ENCODE measurements at regions not wholly inside any gene's neighbourhood (a gene's known extent, or its start where the extent isn't known, plus 50 kb on each side); places are given as distances from the start of the nearest gene placed in this dataset.

DNA sequence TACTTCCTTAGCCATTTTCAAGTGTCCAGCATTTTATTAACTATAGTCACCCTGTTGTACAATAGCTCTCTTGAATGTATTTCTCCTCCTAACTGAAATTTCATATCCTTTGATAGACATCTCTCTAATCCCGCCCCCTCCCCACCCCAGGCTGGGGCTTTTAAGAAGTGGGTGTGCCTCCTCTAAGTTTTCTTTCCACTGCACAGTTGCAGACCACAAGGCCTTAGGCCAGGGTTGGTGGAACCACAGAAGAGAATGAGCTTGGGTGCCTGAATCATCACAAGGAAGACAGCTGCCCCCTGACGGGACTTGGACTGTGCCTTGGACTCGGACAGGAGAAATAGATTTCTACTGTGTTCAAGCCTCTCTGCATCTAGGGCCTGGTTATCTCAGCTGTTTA lies 193.4 kb downstream of the HAUS1 start:
- no peak for DNase-seq

DNA sequence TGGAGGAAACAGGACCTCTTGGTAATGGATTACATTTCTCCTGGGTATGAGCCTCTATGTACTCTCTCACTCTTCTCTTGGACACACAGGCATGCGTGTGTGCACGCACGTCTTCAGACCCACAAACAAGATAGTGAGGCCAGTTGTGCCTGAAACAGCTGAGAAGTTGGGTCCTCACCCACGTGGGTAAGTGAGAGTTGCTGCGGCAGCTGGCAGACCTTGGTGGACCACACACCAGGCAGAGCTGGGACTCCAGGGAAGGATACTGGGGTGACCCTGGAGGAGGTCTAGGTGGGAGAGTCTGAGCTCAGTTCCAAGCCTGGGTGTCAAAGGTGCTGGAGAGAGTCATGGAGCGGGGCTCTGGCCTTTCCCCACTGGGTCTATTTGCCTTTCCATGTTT lies 194.3 kb downstream of the HAUS1 start:
- no peak for DNase-seq

DNA sequence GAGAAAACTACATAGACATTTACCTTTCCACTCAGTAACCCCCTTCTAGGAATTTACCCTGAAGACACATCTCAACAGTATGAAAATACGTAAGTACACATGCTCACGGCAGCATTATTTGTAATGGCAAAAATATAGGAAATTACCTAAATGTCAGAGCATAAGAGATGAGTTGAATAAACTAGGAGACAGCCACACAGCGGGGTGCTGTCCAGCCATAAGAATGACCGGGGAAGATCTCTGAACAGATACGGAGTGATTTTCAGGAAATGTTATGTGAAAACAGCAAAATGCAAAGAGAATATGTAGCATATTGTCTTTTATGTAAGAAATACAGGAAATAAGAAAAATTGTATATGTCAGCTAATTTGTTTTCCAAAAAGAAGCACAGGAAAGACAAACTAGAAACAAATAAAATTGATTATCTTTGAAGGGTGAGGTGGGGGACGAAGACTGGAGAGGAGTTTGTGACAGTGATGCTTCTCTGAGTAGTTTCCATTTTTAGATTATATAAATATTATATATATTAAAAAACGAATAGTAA lies 195.4 kb downstream of the HAUS1 start:
- no peak for DNase-seq

DNA sequence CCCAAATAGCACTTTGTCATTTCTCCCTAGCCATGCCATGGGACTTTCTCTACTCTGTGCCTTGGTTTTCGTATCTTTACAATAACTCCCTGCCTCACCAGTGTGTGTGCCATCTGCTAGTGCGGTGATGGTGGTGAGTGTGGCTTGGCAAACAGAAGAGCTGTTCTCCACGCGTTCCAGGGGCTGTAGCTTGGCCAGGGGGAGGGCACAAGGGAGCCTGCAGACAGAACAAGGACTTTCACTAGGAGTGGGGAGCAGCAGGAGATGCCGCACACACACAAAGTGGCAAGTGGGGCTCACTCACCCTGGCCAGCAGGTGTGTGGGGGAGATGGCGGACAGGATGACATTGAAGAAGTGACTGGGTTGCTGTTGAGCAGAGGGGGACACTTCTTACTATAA lies 196.9 kb downstream of the HAUS1 start:
- DNase-seq, result no peak

DNA sequence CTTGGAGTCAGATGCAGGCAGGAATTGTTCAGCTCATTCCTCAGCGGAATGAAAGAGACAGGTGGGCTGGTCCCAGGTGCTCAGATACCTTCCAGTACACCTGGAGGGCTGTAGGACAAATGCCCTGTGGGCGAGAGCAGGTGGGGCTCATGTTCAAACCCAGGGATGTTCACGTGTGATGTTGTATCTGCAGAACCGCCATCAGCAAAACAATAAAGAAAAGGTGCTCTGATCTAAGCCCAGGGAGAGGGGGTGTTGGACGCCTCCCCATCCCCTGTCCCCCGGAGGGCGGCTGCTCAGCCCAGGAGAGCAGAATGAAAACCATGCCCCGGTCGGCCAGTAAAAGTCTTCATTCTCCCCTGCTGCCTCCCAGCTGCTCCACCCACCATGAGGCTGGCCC lies 197.4 kb downstream of the HAUS1 start:
- no peak for DNase-seq

DNA sequence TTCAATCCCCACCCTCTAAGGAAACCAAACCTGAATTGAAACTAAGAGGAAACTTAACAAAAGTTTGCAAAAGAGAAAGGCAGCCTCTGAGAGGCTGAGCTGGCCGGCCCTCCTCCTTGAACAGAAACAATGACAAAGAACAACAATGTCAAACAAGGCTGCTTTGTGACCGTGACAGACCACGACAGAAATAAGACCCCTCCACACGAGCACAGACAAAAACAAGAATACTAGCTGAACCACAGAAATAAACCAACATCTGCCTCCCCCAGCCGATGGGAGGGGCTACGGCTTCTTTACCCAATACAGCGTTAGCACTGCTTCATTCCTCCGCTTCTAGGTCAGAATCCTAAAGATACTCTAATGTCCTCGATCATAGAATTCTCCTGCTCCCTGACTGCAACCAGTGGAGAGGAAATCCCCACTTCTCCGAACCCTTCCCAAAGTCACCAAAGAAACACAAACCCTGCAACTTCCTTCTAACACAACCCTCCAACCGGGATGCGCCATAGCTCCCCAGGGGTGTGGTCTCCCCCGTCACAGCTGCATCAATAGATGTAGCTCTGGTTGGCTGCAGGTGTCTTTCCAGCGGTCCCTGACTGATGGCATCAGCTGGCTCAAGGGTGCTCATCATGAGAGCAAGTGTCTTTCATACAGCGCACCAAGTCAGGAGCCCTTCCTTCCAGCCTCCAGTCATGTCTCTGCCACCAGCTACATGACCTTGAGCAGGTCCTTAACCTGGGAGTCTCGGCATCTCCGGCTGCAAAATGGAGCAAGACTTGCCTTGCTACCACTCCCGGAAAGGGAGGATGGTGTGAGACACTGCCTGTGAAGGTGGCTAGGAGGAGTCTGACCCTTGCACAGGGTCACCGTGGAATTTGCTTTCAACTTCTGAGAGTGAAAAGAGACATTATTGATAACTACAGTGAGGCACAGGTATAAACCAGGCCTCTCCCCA lies 198.6 kb downstream of the HAUS1 start:
- no peak for DNase-seq

DNA sequence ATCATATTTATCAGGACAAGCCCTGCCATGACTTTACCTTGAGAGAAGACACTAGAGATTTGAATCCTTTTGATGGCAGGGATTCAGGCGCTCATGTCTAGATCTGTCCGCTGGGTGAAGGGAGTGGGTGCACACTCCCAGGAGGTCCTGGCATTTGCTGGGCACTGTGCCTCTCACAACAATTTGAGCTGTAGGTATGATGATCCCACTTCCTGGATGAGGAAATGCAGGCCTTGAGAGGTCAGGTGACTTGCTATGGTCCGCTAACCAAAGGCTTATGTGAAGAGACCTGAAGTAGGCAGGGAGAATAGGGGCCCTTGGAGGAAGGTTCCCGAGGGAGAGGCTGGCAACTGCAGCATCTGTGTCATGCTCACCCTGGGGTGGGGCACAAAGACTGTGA lies 206.1 kb downstream of the HAUS1 start:
- DNase-seq, result no peak

DNA sequence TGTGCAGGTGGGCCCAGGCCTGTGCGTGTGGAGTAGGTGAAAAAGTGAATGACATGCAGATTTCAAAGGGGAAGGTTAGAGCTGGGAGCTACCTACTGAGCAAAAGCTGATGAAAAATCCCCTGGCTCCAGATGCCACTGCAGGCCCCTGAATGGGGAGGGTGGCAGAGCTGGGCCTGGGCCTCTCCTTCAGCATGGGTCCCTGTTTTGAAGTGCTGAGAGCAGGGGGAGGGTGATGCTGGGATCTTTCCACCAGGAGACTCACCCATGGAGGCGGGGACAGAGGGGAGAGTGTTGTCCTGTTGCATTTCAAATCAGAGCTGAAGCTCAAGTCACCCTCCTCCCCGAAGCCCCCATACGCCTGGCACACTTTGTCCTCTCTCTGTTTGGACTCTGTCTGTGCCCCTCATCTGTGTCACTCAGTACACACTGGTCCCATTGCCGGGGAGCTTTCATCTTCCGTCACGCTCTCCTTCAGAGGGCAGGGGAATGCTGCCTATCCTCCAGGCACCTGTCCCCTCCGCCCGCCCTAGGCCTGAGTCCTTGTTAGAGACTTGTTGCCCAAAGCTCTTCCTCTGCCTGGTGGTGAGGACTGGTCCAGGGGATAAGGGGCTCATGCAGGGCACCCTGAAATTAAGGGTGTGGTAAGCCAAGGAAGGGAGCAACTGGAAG lies 206.6 kb downstream of the HAUS1 start:
- no peak for DNase-seq

DNA sequence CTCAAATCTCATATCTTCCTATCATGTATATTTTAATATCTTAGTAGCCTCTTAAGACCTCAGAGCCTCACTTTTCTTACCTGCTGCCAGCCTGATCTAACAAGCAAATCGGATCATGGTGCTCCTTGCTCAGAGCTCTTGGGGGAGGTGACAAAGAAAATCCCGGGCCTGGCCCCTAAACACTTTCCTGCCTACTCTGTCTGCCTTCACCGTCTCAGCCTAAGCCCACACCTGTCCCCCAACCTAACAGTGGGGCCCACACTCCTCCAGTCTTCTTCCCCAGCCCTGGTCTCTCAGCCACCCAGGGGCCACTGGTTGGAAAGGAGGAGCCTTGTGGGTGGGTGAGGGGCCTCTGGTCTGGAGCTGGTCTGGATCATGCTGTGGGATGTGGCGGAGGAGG lies 207.3 kb downstream of the HAUS1 start:
- DNase-seq, result no peak

DNA sequence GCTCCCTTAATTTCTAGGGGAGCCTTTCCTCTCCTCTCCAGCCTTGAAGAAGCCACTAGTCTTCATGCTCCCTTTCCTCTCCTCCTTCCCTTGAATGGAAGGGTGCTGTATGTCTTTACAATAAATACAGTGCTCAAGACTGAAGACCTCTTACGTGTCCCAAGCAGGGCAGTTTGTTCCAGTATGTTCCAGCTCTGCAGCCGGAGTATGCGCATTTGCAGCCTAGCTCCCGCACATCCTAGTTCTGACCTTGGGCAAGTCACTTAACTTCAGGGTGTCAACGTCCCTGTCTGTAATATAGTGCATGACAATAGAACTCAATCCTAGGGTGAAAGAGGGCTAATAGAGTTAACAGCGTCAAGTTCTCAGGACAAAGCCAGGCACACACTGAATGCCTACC lies 208.0 kb downstream of the HAUS1 start:
- no peak for DNase-seq

DNA sequence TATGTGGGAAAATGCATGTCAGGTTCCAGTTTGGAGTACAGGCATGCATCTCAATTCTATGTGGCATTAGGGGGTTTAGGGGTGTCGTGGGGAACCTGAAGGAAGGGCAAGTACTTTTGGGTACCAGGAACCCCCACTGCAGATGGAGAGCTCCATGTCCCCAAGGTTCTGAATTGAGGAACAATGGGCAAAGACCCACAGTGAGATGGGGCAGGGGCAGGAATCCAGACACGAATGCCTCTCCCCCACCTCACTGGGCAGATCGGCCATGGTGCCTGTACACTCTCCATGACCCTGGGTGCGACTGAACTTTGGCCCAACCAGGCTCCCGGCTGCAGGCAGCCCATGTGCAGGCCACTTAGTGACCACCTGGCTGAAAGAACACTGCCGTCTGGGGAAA lies 209.3 kb downstream of the HAUS1 start:
- no peak for DNase-seq

DNA sequence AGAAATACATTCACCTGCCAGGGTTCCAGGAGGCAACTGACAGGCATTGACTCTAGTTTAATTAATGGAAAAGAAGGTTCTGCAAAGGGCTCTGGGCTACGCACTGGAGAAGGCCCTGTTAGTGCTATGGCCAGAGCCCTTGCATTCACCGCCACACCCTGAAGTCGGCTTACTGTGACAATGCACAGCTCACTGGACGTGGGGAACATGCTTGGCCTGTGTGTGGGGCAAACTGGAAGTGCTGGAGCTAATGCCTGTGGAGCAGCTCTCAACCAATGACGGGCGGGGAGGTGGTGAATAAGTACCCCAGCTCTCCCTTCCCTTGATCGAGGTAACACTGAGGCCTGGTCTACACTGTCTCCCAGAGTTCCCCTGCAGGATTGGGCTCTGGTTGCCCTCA lies 209.8 kb downstream of the HAUS1 start:
- no peak for DNase-seq

DNA sequence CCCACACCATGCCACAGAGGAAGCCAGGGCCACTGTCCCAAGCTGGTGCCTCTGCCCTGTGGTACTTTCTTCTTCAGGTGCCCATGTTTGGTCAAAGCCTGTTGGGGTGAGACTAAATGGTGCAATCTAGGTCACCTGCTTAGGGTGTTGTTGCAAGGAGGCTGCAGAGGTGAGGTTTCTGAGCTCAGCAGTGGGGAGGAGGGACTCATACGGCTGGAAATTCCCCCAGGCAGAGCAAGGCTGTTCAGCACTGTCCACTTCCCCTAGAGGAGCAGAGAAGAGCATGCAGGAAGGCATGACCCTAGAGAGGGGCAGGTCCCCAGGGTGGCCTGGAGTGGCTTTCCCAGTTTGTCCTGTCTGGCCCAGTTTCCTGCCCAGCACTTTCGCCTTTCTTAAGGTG lies 211.0 kb downstream of the HAUS1 start:
- DNase-seq, result no peak

DNA sequence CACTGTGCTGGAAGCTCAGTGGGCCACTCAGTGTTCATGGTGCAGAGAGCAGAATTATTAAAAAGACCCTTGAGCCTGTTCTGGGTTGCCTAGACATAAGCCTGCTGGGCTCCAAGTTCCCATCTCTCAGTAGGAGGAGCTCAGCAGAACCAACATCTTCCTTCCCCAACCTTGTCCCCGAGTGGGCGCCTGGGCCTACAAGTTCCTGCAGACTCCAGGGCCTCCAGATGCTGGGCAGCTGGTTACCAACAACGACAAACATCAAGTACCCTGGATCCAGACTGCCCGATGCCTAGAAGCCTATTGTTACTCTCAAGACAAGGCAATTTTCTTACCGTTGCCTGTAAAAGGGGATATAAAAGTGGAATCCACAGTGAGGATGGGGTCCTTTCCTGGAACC lies 214.2 kb downstream of the HAUS1 start:
- DNase-seq, result no peak

DNA sequence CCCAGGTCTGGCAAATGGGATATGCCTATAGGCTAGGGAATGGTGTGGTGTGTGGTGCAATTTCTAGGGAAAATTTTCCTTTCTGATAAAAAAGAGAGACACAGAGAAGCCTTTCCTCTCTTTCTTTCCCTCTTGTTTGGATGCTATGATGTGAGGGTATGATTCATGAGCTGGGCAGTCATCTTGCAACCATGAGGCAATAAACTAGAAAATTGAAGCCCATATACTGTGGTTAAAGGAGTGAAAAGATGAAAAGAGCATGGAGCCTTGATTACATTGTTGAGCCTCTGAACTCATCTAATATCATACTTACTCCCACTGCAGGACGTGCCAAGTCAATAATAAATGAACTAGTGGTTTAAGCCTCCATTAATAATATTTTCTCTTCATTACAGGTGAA lies 215.6 kb downstream of the HAUS1 start:
- DNase-seq, result no peak

DNA sequence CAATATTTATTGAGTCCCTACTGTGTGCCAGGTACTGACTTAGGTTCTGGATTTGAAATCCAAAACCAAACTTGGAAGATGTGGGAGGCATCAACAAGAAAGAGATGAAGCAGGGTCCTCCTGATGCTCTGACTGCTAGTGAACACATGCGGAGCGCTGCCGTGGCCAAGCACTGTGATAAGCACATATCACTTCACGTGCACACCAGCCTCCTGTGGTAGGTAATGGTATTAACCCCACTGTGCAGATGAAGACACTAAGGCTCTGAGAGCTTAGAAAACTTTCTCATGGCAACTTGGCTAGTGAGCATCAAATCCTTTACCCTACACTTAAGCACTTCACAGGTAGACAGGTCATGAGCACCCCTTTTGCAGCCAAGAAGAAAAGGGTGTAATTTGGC lies 216.1 kb downstream of the HAUS1 start:
- DNase-seq, result no peak

DNA sequence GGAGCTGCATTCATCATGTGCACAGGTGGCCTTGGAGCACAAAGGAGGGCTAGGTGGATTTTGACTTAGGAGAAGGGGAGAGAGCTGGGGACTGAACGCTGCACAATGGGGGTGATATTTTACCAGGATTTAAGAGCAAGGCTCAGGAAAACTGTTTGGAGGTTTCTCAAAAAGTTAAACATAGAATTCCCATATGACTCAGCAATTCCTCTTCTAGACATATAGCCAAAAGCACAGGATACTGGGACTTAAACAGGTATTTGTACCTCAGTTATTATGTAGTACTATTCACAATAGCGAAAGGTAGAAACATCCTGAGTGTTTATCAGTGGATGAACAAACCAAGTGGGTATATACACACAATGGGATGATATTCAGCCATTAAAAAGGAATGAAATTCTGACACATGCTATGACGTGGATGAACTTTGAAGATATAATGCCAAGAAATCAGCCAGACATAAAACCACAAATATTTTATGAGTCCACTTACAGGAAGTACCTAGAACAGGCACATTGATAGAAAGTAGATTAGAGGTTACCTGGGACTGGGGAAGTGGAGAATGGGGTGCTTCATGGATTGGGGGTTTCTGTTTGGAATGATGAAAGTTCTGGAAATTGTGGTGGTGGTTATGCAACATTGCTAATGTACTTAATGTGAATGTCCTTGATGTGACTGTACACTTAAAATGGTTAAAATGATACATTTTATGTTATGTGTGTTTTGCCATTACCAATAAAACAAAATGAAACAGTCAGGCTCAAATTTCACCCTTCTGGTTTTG lies 216.9 kb downstream of the HAUS1 start:
- DNase-seq, result no peak

DNA sequence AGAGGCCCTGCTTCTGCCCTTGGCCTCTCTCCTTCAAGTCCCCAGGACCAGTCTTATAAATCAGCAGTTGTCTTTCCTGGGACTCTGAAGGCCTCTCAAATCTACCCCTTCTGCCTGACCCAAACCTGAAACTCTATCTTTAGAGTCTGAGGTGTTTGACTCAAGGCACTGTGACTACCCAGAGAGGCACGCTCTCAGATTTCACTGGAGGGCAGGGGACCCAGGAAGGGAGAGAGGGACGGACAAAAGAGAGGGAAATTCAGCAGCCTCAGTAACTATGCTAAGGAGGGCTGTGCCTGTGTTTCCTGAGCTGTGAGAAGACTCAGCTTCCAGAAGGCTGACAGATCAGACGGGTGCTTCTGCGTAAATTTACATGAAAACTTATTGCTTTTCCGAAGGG lies 217.8 kb downstream of the HAUS1 start:
- DNase-seq, result no peak

DNA sequence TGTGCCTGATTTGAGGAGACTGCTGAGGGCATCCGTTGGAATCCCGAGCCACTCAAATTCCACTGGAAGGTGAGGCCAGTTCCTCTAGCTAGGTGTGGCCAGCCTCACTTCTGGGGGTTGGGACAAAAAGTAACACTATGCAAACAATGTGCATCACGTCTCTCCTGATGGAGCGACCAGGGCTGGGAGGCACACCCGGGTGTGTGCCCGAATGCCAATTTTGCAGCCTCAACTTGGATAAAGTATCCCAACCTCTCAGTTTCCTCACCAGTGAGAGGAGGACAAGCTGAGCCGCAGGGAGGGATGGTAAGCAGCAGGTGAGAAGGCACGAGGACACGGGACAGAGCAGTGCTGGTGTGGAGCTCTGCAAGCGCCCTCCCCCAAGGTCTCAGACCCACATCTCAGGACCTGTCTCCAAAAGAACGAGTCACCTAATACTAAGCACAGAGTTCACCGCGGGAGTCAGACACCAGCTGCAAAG lies 218.3 kb downstream of the HAUS1 start:
- DNase-seq, result no peak

DNA sequence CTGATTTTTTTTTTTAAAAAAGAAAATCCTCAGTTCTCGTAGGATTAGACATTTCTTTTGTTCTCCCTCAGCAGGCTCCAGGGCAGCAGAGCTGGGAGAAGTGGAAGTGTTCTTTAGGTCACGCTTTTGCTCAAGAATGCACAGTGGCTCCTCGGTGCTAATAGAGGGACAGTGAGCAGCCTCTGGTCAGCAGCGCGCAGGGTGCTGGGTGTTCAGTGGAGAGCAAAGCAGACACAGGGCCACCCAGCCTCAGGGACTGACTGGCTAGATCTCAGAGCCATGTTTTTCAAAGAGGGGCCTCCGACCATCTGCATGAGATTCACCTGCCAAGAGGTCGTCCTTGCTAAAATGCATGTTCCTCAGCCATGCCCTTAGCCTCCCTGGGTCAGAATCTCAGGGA lies 218.8 kb downstream of the HAUS1 start:
- no peak for DNase-seq

DNA sequence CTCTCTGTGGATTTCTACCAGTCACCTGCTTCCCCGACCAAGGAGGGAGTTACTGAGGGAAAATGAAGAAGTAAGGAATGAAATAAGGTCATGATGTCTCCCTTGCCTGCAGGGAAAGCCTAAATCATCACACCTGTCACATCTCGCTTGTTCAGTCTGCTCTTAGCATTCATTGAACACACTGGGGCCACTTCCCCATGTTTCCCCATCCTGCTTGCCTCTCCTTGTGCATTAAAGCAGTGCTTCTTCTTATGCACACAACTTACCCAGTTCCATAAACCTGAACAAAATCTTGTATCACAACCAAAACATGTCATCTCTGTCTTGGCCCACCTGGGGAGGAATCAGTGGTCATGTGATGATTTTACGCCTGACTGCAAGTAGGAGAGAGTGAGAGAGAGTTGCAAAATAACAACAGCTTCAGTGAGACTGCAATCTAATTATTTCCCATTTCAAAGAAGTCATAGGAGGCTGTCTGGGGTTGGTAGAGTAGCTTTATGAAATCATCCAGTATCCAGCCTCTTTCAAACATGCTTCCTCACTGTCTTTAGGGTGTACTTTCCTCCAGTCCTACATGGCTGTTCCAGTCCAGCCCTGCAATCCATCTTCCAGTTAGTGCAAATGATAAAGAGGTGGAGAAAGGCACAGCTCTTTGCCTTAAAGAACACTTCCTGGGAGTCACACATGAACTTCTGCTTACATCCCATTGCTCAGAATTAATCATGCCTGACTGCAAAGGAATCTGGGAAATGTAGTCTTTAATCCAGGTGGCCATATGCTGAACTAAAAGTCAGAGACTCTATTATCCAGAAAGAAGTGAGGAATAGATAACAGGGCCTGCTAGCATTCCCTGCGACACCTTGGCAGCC lies 220.1 kb downstream of the HAUS1 start:
- DNase-seq, result no peak

DNA sequence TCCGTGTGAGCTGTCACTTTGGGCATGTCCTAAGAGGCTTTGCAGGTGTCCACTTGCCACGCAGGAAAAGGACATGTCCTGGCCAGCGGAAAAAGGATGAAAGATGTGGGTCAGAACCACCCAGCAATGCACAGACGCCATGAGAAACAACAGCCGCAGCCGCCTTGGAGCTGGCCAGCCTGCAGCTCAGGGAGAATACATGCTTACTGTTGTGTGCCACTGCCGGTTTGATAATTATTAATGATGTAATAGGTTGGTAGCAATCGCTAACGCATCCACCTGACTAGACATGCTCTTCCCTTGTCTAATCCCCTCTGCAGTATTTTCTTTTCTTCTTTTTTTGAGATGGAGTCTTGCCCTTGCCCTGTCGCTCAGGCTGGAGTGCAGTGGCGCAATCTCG lies 221.7 kb downstream of the HAUS1 start:
- DNase-seq, result no peak

Data from activated naive CD4-positive, alpha-beta T cell treated with anti-CD3 and anti-CD28 coated beads, Interleukin-2, amount 50 U/mL, for 16 hours (primary cell).